Aorta (tissue), 5 donors: ENCODE measurements at regions not wholly inside any gene's neighbourhood (a gene's known extent, or its start where the extent isn't known, plus 50 kb on each side); places are given as distances from the start of the nearest gene placed in this dataset.

Source experiments
- ATAC-seq: fragments of 200-7000 bp; cut with Tn5 transposase; one replicate; pipeline ENCODE4 v1.9.1; 2022; ENCODE audit warnings: moderate library complexity; ENCODE audit not compliant: low FRiP score
- DNase-seq, 2 donors: peaks; one replicate each; pipeline ENCODE4 v3.0.0-alpha.2; 2020
- H3K27ac ChIP-seq, 2 donors: one replicate each; pipeline ENCODE4 v1.5.1; 2013; ENCODE audit warnings: low read length in 2 of 2, mild to moderate bottlenecking in 2 of 2, moderate library complexity in 2 of 2, control low read depth in 1 of 2, inconsistent platforms in 1 of 2, low read depth in 1 of 2
- H3K27me3 ChIP-seq, 2 donors: one replicate each; pipeline ENCODE4 v1.6.1; 2013; ENCODE audit warnings: control low read depth in 1 of 2, low read length in 1 of 2, mild to moderate bottlenecking in 1 of 2, moderate library complexity in 1 of 2; ENCODE audit not compliant: insufficient read depth in 2 of 2, control insufficient read depth in 1 of 2
- H3K36me3 ChIP-seq, 2 donors: one replicate each; pipeline ENCODE4 v1.6.1; 2013; ENCODE audit warnings: control low read depth in 1 of 2, low read length in 1 of 2, mild to moderate bottlenecking in 1 of 2; ENCODE audit not compliant: insufficient read depth in 2 of 2, control insufficient read depth in 1 of 2
- H3K4me1 ChIP-seq, 2 donors: one replicate each; pipeline ENCODE4 v1.6.1; 2013; ENCODE audit warnings: low read length in 2 of 2, control low read depth in 1 of 2, mild to moderate bottlenecking in 1 of 2, moderate library complexity in 1 of 2; ENCODE audit not compliant: insufficient read depth in 2 of 2, control insufficient read depth in 1 of 2
- H3K4me3 ChIP-seq, 2 donors: one replicate each; pipeline ENCODE4 v1.5.1; 2013; ENCODE audit warnings: low read length in 2 of 2, control low read depth in 1 of 2, mild to moderate bottlenecking in 1 of 2
- H3K9me3 ChIP-seq: one replicate; pipeline ENCODE4 v1.6.1; 2013; ENCODE audit warnings: mild to moderate bottlenecking, low read length; ENCODE audit not compliant: control insufficient read depth
- WGBS, 2 donors: extraction: QIAGEN DNeasy Blood & Tissue Kit; methylation state at CpG; one replicate each; pipeline ENCODE4 v1.1.7; 2013; 5-methylcytosine and 5-hydroxymethylcytosine counted together
- intact Hi-C, 2 donors: fragments of 100-400 bp; cut with DNase I; formaldehyde crosslinking; loops; one replicate each; pipeline versions ENCODE4 v1.14.2 to v1.15.0; 2022
- donor health status: healthy with polysubstance abuse.
- donor health status: Bipolar disorder and iron deficiency.
- donor health status: DM: no; HTN: no; CAD: no.
- donor health status: DM: no; HTN: no; CAD: no.
- donor health status: DM: yes; HTN: yes; CAD: no.

GRCh38 chr4:182163180-182163579 lies 80.0 kb upstream of the TENM3 start:
- 61 to 73% methylated on average over 8 of the region's 8 CpGs for WGBS, 2 donors
- Histone ChIP-seq H3K4me3 (no peak overlapping the region), H3K9me3 (no peaks in the 10 kb centered on the region), H3K27me3 (no peaks in the 10 kb centered on the region), H3K27ac (no peak overlapping the region), H3K36me3 (no peaks in the 10 kb centered on the region), H3K4me1 (no peaks in the 10 kb centered on the region)
- intact Hi-C loops: no loop called here
- no peak for ATAC-seq
- no peak for DNase-seq

- 69 to 74% methylated on average over 5 of the region's 5 CpGs for WGBS, 2 donors
- H3K27me3 ChIP-seq: no peaks in the 10 kb centered on the region
- intact Hi-C loops: no loop called here
- H3K9me3 ChIP-seq: no peaks in the 10 kb centered on the region
- H3K36me3 ChIP-seq: no peaks in the 10 kb centered on the region
- no peak for DNase-seq
- H3K4me3 ChIP-seq: no peak overlapping the region
- no peak overlapping the region for H3K27ac ChIP-seq
- no peak for ATAC-seq
- no peaks in the 10 kb centered on the region for H3K4me1 ChIP-seq
These were observed 73.6 kb upstream of the TENM3 start for GRCh38 chr4:182169572-182169971.

- Histone ChIP-seq H3K27me3 (no peaks in the 10 kb centered on the region), H3K27ac (no peak overlapping the region), H3K4me3 (no peak overlapping the region), H3K4me1 (no peaks in the 10 kb centered on the region), H3K36me3 (no peaks in the 10 kb centered on the region), H3K9me3 (no peaks in the 10 kb centered on the region)
- ATAC-seq (no peak), DNase-seq (no peak)
- intact Hi-C loops: no loop called here
- 82 to 84% methylated on average over 3 of the region's 3 CpGs for WGBS, 2 donors
These were observed 73.2 kb upstream of the TENM3 start for GRCh38 chr4:182169987-182170386.

GRCh38 chr4:182170417-182170935 lies 72.7 kb upstream of the TENM3 start:
- no peaks in the 10 kb centered on the region for H3K4me1 ChIP-seq
- intact Hi-C loops: no loop called here
- WGBS, 2 donors: 80 to 86% methylated on average over 3 of the region's 3 CpGs
- H3K9me3 ChIP-seq: no peaks in the 10 kb centered on the region
- no peak overlapping the region for H3K27ac ChIP-seq
- no peaks in the 10 kb centered on the region for H3K27me3 ChIP-seq
- no peak for DNase-seq
- no peak for ATAC-seq
- no peaks in the 10 kb centered on the region for H3K36me3 ChIP-seq
- no peak overlapping the region for H3K4me3 ChIP-seq

GRCh38 chr4:182174979-182175378 lies 68.2 kb upstream of the TENM3 start:
- H3K27ac ChIP-seq: no peak overlapping the region

GRCh38 chr4:182175788-182176519 lies 67.2 kb upstream of the TENM3 start:
- no peak overlapping the region for H3K4me3 ChIP-seq
- H3K27ac ChIP-seq: no peak overlapping the region
- intact Hi-C loops: no loop called here
- H3K36me3 ChIP-seq: no peaks in the 10 kb centered on the region
- WGBS, 2 donors: 86 to 87% methylated on average over 19 of the region's 19 CpGs
- no peaks in the 10 kb centered on the region for H3K9me3 ChIP-seq
- no peak for DNase-seq
- peaks cover 0 to 1% of the 10 kb centered on the region in 2 donors for H3K27me3 ChIP-seq
- H3K4me1 ChIP-seq: no peaks in the 10 kb centered on the region
- ATAC-seq: no peak

More at GRCh38 chr4:182174979-182175378, 68.2 kb upstream of the TENM3 start:
- Histone ChIP-seq H3K9me3 (no peaks in the 10 kb centered on the region), H3K4me3 (no peak overlapping the region), H3K4me1 (no peaks in the 10 kb centered on the region), H3K27me3 (peaks cover 0 to 1% of the 10 kb centered on the region in 2 donors), H3K36me3 (no peaks in the 10 kb centered on the region)
- intact Hi-C loops: no loop called here
- DNase-seq: no peak
- 82 to 91% methylated on average over 1 of the region's 1 CpG for WGBS, 2 donors
- ATAC-seq: no peak

GRCh38 chr4:182177166-182177565 lies 66.0 kb upstream of the TENM3 start:
- WGBS, 2 donors: 84 to 87% methylated on average over 6 of the region's 6 CpGs
- intact Hi-C loops: no loop called here
- no peaks in the 10 kb centered on the region for H3K36me3 ChIP-seq
- H3K27ac ChIP-seq: no peak overlapping the region
- H3K9me3 ChIP-seq: no peaks in the 10 kb centered on the region
- DNase-seq: no peak
- H3K27me3 ChIP-seq: peaks cover 0 to 1% of the 10 kb centered on the region in 2 donors
- H3K4me3 ChIP-seq: no peak overlapping the region
- H3K4me1 ChIP-seq: no peaks in the 10 kb centered on the region
- ATAC-seq: no peak

- WGBS, 2 donors: 83 to 90% methylated on average over 1 of the region's 1 CpG
- no peaks in the 10 kb centered on the region for H3K4me1 ChIP-seq
- DNase-seq: no peak
- intact Hi-C loops: no loop called here
- H3K27me3 ChIP-seq: peaks cover 0 to 1% of the 10 kb centered on the region in 2 donors
- H3K36me3 ChIP-seq: no peaks in the 10 kb centered on the region
- H3K9me3 ChIP-seq: no peaks in the 10 kb centered on the region
- no peak overlapping the region for H3K27ac ChIP-seq
- no peak for ATAC-seq
- no peak overlapping the region for H3K4me3 ChIP-seq
These were observed 64.1 kb upstream of the TENM3 start for GRCh38 chr4:182179105-182179504.

GRCh38 chr4:182179751-182180150 lies 63.5 kb upstream of the TENM3 start:
- 26 to 48% methylated on average over 1 of the region's 1 CpG for WGBS, 2 donors
- Histone ChIP-seq H3K27me3 (peaks cover 0 to 1% of the 10 kb centered on the region in 2 donors), H3K36me3 (no peaks in the 10 kb centered on the region), H3K4me1 (no peaks in the 10 kb centered on the region), H3K27ac (no peak overlapping the region), H3K4me3 (no peak overlapping the region), H3K9me3 (no peaks in the 10 kb centered on the region)
- DNase-seq (no peak), ATAC-seq (no peak)
- intact Hi-C loops: no loop called here
